SK-N-SH (cell line): ENCODE measurements at regions not wholly inside any gene's neighbourhood (a gene's known extent, or its start where the extent isn't known, plus 50 kb on each side); places are given as distances from the start of the nearest gene placed in this dataset.

ENCODE experiments used
- CTCF ChIA-PET: fragments of 300-600, 350-600 bp; formaldehyde crosslinking; extraction: SDS; loops from one replicate; lab custom pipeline; 2021; lab: Yijun Ruan, JAX
- POLR2A ChIA-PET: fragments of 350-600 bp; sonication (Branson Sonifier 250); formaldehyde crosslinking; extraction: SDS; loops from one replicate; lab custom pipeline; 2020; ENCODE audit warnings: antibody characterized with exemption, inconsistent platforms; lab: Yijun Ruan, JAX
- DNase-seq: peaks from one replicate; pipeline ENCODE4 v3.0.0; 2012
- H2AFZ ChIP-seq: fragments of 200-600 bp; sonication (generic); 2 replicates; pipeline ENCODE4 v1.8.1; 2016; ENCODE audit warnings: antibody characterized with exemption, mild to moderate bottlenecking, low read depth
- H3F3A ChIP-seq: fragments of 200-600 bp; sonication (generic); replicated peaks from 2 replicates; pipeline ENCODE3; 2016; ENCODE audit warnings: antibody characterized with exemption, mild to moderate bottlenecking; ENCODE audit not compliant: insufficient read depth
- H3K27ac ChIP-seq, 2 experiments: fragments of 200-500 bp in 1 of 2; fragments of 200-600 bp in 1 of 2; sonication (Bioruptor generic) in 1 of 2; sonication (generic), shearing (Covaris generic) in 1 of 2; 2 replicates each; pipeline versions ENCODE4 v1.5.1 to v1.6.1; 2014 to 2016; ENCODE audit warnings: low read depth in 2 of 2, inconsistent platforms in 1 of 2, low read length in 1 of 2, mild to moderate bottlenecking in 1 of 2, mixed read lengths in 1 of 2
- H3K27me3 ChIP-seq: fragments of 200-600 bp; sonication (generic), shearing (Covaris generic); 2 replicates; pipeline ENCODE4 v1.6.1; 2016; ENCODE audit warnings: mixed run types; ENCODE audit not compliant: insufficient read depth
- H3K36me3 ChIP-seq, 2 experiments: fragments of 200-500 bp in 1 of 2; fragments of 200-600 bp in 1 of 2; sonication (Bioruptor generic) in 1 of 2; sonication (generic) in 1 of 2; replicated peaks in 1 of 2; 2 replicates each; pipeline versions ENCODE3 to v1.5.1; 2014 to 2016; ENCODE audit warnings: low read length in 1 of 2, mild to moderate bottlenecking in 1 of 2; ENCODE audit not compliant: insufficient read depth in 2 of 2, control insufficient read depth in 1 of 2
- H3K4me1 ChIP-seq, 2 experiments: fragments of 200-500 bp in 1 of 2; fragments of 200-600 bp in 1 of 2; sonication (Bioruptor generic) in 1 of 2; sonication (generic), shearing (Covaris generic) in 1 of 2; 2 replicates each; pipeline versions ENCODE4 v1.5.1 to v1.6.1; 2014 to 2016; ENCODE audit warnings: low read depth in 1 of 2, low read length in 1 of 2, mixed run types in 1 of 2; ENCODE audit not compliant: insufficient read depth in 2 of 2, control insufficient read depth in 1 of 2
- H3K4me2 ChIP-seq: fragments of 200-600 bp; sonication (generic), shearing (Covaris generic); 2 replicates; pipeline ENCODE4 v1.6.1; 2017; ENCODE audit warnings: mixed run types
- H3K4me3 ChIP-seq, 2 experiments: fragments of 200-500 bp in 1 of 2; fragments of 200-600 bp in 1 of 2; sonication (Bioruptor generic) in 1 of 2; sonication (generic), shearing (Covaris generic) in 1 of 2; 2 replicates each; pipeline versions ENCODE4 v1.5.1 to v1.8.1; 2014 to 2016; ENCODE audit warnings: low read depth in 2 of 2, inconsistent platforms in 1 of 2, low read length in 1 of 2, mild to moderate bottlenecking in 1 of 2, mixed read lengths in 1 of 2, moderate library complexity in 1 of 2
- H3K79me2 ChIP-seq: fragments of 200-600 bp; sonication (generic); 2 replicates; pipeline ENCODE4 v1.8.1; 2017; ENCODE audit warnings: mild to moderate bottlenecking; ENCODE audit not compliant: insufficient read depth
- H3K9ac ChIP-seq: fragments of 200-600 bp; sonication (generic); 2 replicates; pipeline ENCODE4 v1.6.1; 2017; ENCODE audit warnings: mixed run types
- H3K9me2 ChIP-seq: fragments of 200-600 bp; sonication (generic); 2 replicates; pipeline ENCODE4 v1.6.1; 2017; ENCODE audit warnings: mixed run types
- H3K9me3 ChIP-seq: fragments of 200-600 bp; sonication (generic); 2 replicates; pipeline ENCODE4 v1.6.1; 2017; ENCODE audit warnings: mixed run types, mild to moderate bottlenecking, moderate library complexity
- H4K20me1 ChIP-seq: fragments of 200-600 bp; sonication (generic); 2 replicates; pipeline ENCODE4 v1.6.1; 2017; ENCODE audit warnings: mild to moderate bottlenecking, mixed run types; ENCODE audit not compliant: insufficient read depth
- CHD2 ChIP-seq: fragments of 150-350 bp; IDR thresholded peaks from 2 replicates; pipeline ENCODE4 v1.6.1; 2018; ENCODE audit warnings: low read length; ENCODE audit not compliant: partially characterized antibody
- FOXM1 ChIP-seq: IDR thresholded peaks from 2 replicates; pipeline ENCODE4 v1.4.0; 2012; ENCODE audit warnings: low read depth, mild to moderate bottlenecking
- GABPA ChIP-seq: IDR thresholded peaks from 2 replicates; pipeline ENCODE4 v1.4.0; 2012; ENCODE audit warnings: low read depth, mild to moderate bottlenecking
- MEF2A ChIP-seq: IDR thresholded peaks from 2 replicates; pipeline ENCODE4 v1.4.0; 2012; ENCODE audit warnings: low read depth, borderline replicate concordance
- MXI1 ChIP-seq: IDR thresholded peaks from 2 replicates; pipeline ENCODE4 v1.6.1; 2012; ENCODE audit warnings: mild to moderate bottlenecking, low read depth, low read length, improper control_type of control experiment
- RCOR1 ChIP-seq: fragments of 150-350 bp; IDR thresholded peaks from 2 replicates; pipeline ENCODE4 v1.6.1; 2017; ENCODE audit warnings: antibody characterized with exemption, low read length
- RXRA ChIP-seq: IDR thresholded peaks from 2 replicates; pipeline ENCODE4 v1.4.0; 2012; ENCODE audit warnings: low read depth, mild to moderate bottlenecking, borderline replicate concordance
- SIN3A ChIP-seq: IDR thresholded peaks from 2 replicates; pipeline ENCODE4 v1.6.1; 2012; ENCODE audit warnings: low read depth, mild to moderate bottlenecking, low read length, moderate library complexity, borderline replicate concordance
- YY1 ChIP-seq: IDR thresholded peaks from 2 replicates; pipeline ENCODE4 v1.4.0; 2012; ENCODE audit warnings: low read depth, mild to moderate bottlenecking
- WGBS: methylation state at CpG from one replicate; pipeline ENCODE4 v1.1.6; 2017; ENCODE audit warnings: low lambda C conversion rate; 5-methylcytosine and 5-hydroxymethylcytosine counted together
- TF ChIP-seq, protein P1 (sequence below): fragments of 200-600 bp; sonication (generic); IDR thresholded peaks from 2 replicates; pipeline ENCODE4 v1.6.1; 2017; ENCODE audit warnings: antibody characterized with exemption, mild to moderate bottlenecking, moderate library complexity
- TF ChIP-seq, protein P2 (sequence below): IDR thresholded peaks from 2 replicates; pipeline ENCODE4 v1.4.0; 2012; ENCODE audit warnings: low read depth
- TF ChIP-seq, protein P3 (sequence below): fragments of 150-350 bp; IDR thresholded peaks from 2 replicates; pipeline ENCODE4 v1.6.1; 2016; ENCODE audit warnings: mild to moderate bottlenecking, low read depth, low read length
- TF ChIP-seq, protein P4 (sequence below): fragments of 150-350 bp; IDR thresholded peaks from 2 replicates; pipeline ENCODE4 v1.6.1; 2017; ENCODE audit warnings: antibody characterized with exemption, low read length, low read depth, borderline replicate concordance

DNA sequence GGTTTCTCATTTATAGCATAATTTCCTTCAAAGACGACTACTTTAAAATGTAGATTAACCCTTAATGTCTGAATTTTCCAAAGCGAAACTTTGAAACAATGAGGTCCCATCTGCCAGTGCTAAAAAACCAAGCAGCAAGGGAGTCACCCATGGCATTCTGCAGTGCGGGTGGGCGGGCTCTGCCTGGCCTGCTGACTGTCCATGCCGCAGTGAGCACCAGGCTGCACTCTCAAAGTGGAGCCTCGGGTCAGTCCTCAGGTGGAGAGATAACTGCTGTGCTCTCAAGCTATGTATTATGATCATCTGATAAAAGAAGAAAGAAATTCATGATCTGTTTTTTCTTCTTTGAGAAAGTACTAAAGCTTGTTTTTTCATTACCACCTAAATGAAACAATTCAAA is 581.6 kb downstream of the CETN3 start:
- H4K20me1 ChIP-seq, result no peaks in the 10 kb centered on the region
- no peak for TF ChIP-seq FOXM1
- no peak for TF ChIP-seq CHD2
- TF ChIP-seq, protein P1, sequence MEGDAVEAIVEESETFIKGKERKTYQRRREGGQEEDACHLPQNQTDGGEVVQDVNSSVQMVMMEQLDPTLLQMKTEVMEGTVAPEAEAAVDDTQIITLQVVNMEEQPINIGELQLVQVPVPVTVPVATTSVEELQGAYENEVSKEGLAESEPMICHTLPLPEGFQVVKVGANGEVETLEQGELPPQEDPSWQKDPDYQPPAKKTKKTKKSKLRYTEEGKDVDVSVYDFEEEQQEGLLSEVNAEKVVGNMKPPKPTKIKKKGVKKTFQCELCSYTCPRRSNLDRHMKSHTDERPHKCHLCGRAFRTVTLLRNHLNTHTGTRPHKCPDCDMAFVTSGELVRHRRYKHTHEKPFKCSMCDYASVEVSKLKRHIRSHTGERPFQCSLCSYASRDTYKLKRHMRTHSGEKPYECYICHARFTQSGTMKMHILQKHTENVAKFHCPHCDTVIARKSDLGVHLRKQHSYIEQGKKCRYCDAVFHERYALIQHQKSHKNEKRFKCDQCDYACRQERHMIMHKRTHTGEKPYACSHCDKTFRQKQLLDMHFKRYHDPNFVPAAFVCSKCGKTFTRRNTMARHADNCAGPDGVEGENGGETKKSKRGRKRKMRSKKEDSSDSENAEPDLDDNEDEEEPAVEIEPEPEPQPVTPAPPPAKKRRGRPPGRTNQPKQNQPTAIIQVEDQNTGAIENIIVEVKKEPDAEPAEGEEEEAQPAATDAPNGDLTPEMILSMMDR, result no peak
- no peak overlapping the region for H2AFZ ChIP-seq
- H3K27me3 ChIP-seq, result no peaks in the 10 kb centered on the region
- ChIA-PET POLR2A (no interaction called here), CTCF (interaction anchor here (1.0 to 1.4 kb wide), 2 partner anchors 8 to 10 kb away, joined by 3 read pairs; no protein-coding TSS in a partner anchor)
- no peaks in the 10 kb centered on the region for H3F3A ChIP-seq
- 63% methylated on average over 6 of the region's 6 CpGs for WGBS
- no peaks in the 10 kb centered on the region for H3K79me2 ChIP-seq
- no peak for DNase-seq
- H3K4me3 ChIP-seq, result no peak overlapping the region
- H3K9ac ChIP-seq, result no peak overlapping the region
- no peaks in the 10 kb centered on the region for H3K36me3 ChIP-seq
- no peaks in the 10 kb centered on the region for H3K4me1 ChIP-seq
- H3K9me2 ChIP-seq, result no peaks in the 10 kb centered on the region
- no peak overlapping the region for H3K4me2 ChIP-seq
- H3K27ac ChIP-seq, result no peak overlapping the region
- no peaks in the 10 kb centered on the region for H3K9me3 ChIP-seq

DNA sequence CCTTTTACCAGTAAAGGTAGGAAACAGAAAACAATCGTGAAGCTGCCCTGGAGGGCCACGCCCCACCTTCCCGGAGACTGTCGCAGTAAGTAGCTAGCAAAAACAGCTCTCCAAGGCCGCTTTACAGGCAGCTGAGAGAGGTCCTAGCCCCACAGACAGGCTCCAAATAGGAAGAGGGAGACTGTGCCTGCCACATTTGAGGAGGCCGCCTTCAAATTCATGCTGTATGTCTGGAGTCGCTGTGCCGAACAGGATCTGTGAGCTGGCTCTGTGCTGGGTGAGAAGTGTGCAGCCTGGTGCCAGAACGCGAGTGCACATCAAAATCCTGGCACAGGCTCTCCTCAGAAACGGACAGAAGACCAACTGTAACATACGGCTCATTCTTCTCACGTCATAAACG is 582.2 kb downstream of the CETN3 start:
- ChIA-PET CTCF (interaction anchor here (1.4 kb wide), 1 partner anchor 11 kb away, joined by 3 read pairs; no protein-coding TSS in a partner anchor), POLR2A (no interaction called here)
- Histone ChIP-seq H3K27me3 (no peaks in the 10 kb centered on the region), H3F3A (no peaks in the 10 kb centered on the region), H3K36me3 (no peaks in the 10 kb centered on the region), H3K9me3 (no peaks in the 10 kb centered on the region), H4K20me1 (no peaks in the 10 kb centered on the region), H3K4me2 (no peak overlapping the region), H3K4me3 (no peak overlapping the region), H3K9me2 (no peaks in the 10 kb centered on the region), H2AFZ (no peak overlapping the region), H3K27ac (no peak overlapping the region), H3K79me2 (no peaks in the 10 kb centered on the region), H3K4me1 (no peaks in the 10 kb centered on the region), H3K9ac (no peak overlapping the region)
- no peak for DNase-seq
- TF ChIP-seq RCOR1 (no peak), MEF2A (no peak), GABPA (no peak), YY1 (no peak)
- TF ChIP-seq, protein P2, sequence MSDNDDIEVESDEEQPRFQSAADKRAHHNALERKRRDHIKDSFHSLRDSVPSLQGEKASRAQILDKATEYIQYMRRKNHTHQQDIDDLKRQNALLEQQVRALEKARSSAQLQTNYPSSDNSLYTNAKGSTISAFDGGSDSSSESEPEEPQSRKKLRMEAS, result no peak
- WGBS, result 70% methylated on average over 8 of the region's 14 CpGs

DNA sequence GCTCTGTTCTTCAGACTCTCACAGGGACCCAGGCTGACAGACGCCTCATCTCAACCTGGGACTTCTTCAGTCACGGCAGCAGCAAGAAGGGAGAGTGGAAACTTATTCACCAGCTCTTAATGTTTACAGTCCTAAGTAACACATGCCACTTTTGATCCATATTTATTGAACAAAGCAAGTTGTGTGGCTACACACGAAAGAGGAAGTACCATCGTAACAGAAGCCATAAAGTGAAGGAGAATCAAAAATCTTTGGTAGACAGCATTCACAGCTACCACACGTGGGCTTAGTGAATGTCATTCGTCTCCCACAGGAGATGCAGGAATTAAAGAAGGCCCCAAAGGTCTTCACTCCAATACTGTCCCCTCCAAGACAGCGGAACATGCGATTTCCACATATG is 582.6 kb downstream of the CETN3 start:
- Histone ChIP-seq H3F3A (no peaks in the 10 kb centered on the region), H3K4me2 (no peak overlapping the region), H3K9ac (no peak overlapping the region), H3K27me3 (no peaks in the 10 kb centered on the region), H3K27ac (no peak overlapping the region), H3K4me1 (no peaks in the 10 kb centered on the region), H4K20me1 (no peaks in the 10 kb centered on the region), H3K9me2 (0 out of 2 replicates have a peak, but pooled peaks cover 4% of the 10 kb centered on the region), H3K9me3 (no peaks in the 10 kb centered on the region), H3K36me3 (no peaks in the 10 kb centered on the region), H3K79me2 (no peaks in the 10 kb centered on the region), H2AFZ (no peak overlapping the region), H3K4me3 (no peak overlapping the region)
- ChIA-PET POLR2A (no interaction called here), CTCF (interaction anchor here (0.5 kb wide), 1 partner anchor 45 kb away, joined by 3 read pairs; no protein-coding TSS in a partner anchor)
- TF ChIP-seq MXI1 (no peak), SIN3A (no peak), RXRA (no peak)
- TF ChIP-seq, protein P3, sequence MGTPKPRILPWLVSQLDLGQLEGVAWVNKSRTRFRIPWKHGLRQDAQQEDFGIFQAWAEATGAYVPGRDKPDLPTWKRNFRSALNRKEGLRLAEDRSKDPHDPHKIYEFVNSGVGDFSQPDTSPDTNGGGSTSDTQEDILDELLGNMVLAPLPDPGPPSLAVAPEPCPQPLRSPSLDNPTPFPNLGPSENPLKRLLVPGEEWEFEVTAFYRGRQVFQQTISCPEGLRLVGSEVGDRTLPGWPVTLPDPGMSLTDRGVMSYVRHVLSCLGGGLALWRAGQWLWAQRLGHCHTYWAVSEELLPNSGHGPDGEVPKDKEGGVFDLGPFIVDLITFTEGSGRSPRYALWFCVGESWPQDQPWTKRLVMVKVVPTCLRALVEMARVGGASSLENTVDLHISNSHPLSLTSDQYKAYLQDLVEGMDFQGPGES, result no peak
- TF ChIP-seq, protein P4, sequence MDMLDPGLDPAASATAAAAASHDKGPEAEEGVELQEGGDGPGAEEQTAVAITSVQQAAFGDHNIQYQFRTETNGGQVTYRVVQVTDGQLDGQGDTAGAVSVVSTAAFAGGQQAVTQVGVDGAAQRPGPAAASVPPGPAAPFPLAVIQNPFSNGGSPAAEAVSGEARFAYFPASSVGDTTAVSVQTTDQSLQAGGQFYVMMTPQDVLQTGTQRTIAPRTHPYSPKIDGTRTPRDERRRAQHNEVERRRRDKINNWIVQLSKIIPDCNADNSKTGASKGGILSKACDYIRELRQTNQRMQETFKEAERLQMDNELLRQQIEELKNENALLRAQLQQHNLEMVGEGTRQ, result no peak
- no peak for DNase-seq
- 74% methylated on average over 8 of the region's 8 CpGs for WGBS
